Activated CD4-positive, alpha-beta T cell treated with anti-CD3 and anti-CD28 coated beads, Interleukin-2, Interleukin-6, amounts not matched to agents 100 ng/mL and 50 ng/mL, durations not matched to agents 16 hours and 8 hours (primary cell): ENCODE measurements at regions not wholly inside any gene's neighbourhood (a gene's known extent, or its start where the extent isn't known, plus 50 kb on each side); places are given as distances from the start of the nearest gene placed in this dataset.

Source experiments
- DNase-seq: peaks from one replicate; pipeline ENCODE4 v3.0.0-alpha.2; 2020

GRCh38 chr9:108483676-108484075 is 372.1 kb downstream of the ACTL7B start:
- no peak for DNase-seq

- DNase-seq: no peak
Measured at GRCh38 chr9:108479989-108480652, 375.7 kb downstream of the ACTL7B start.

DNA sequence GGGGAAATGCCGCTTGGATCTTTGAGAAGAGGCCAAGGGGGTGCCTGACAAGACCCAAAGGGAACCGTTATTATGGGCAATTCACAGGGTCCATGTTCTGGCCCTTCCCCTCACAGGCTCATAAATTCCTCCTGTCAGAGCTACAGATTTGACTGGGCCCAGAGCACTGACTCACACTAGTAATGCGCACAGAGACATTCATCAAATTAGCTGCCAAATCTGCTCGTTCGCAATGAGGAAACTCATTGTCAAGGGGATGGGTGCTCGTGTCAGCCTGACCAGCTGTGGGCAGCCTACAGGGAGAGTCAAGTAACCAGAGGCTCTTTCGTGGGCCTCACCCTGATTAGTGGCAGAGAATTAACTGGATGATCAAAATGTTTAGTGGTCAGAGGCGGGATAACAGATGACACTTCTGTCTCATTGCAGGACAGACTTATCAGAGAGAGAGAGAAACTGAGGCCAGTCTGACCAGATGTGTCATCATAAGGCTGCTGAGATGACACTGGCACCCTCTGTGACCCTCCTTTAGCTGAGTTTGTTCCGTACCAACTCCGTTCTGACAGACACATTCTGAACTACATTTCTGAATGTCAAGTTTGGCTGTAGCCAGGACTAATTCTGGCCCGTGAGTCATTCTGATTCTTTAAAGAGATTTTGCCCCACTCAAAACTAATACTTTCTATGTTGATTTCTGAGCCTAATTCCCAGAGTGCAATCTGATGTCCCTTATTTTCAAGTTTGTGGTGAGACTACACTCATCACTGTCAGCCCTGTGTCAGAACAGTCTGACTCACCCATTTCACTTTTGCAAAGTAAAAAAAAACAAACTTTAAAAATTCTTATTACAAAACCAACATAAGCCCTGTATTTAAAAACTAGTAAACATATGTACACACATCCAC is 377.1 kb downstream of the ACTL7B start:
- DNase-seq: peak; percentile 46

- DNase-seq: no peak
Measured at GRCh38 chr9:108477529-108478006, 378.2 kb downstream of the ACTL7B start.

DNA sequence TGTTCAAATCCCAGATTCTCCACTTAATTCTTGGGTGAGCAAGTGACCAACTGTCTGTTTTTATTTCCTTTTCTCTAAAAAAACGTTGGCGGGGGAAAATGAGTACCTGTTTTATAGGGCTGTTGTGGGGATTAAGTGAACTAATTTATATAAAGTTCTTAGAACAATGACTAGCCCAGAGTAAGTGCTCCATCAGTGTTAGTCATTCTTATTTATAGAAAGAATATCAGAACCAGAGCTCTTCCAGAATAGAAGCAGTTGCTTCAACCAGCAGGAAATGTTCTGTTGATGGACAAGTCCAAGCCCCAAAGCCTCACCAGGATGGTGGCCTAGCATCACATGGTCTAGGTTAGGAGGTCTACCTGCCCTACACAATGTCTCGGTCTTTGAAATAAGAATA is 379.2 kb downstream of the ACTL7B start:
- DNase-seq: no peak

DNA sequence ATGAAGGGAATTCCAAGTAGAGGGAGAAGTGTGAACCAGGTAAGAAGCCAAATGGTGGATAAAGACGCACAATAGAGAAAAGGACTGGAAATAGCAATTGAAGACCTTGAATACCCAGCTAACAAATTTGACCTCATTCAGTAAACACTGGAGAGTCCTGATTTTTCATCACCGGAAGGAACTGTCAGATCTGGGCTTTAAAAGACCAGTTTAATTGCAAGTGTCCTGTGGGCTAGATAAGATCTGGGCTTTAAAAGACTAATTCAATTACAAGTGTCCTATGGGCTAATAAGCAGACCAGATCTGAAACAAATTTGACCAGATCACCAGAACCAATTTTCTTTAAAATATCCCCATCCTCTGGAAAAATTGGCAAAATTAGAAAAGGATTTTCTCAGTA is 380.0 kb downstream of the ACTL7B start:
- no peak for DNase-seq

- DNase-seq: no peak
Measured at GRCh38 chr9:108474356-108474755, 381.4 kb downstream of the ACTL7B start.

DNA sequence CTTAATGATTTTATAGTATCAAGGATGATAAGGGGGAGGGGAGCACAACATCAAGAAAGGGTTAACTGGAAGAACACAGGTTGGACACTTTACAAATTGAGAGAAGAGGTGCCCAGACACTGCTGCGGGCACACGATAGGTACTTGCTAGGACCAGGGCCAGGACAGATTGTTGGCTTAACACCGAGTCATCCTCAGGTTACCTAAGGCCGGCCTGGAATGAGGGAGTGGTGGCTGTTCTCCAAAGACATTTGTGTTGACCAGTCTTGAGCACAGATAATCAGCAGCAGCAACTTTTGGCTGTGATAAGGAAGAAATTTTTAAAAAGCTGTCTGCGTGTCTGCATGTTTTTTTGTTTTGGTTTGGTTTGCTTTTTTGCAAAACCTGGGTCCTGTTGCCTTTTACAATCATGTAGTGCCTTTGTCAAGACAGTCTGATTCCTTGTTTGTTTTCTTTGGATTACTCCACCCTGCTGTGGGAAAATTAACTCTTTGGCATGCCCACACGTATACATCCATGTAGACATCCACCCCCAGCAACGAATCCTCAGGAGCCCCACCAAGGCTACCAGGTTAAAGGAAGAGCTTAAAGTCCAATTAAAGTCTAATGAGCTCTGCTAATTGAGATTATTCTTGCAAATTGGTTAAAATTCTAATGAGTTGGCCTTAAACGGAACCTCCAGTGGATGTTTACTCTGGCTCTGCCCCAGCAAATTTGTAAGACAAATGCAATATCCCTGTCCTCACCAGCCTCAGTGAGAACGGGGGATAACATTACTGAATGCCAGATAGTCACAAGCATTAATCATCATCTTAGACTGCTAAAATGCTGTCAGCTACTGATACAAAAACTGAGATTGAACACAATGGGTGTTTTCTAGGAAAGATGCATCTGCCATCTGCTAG is 382.3 kb downstream of the ACTL7B start:
- DNase-seq: no peak

DNA sequence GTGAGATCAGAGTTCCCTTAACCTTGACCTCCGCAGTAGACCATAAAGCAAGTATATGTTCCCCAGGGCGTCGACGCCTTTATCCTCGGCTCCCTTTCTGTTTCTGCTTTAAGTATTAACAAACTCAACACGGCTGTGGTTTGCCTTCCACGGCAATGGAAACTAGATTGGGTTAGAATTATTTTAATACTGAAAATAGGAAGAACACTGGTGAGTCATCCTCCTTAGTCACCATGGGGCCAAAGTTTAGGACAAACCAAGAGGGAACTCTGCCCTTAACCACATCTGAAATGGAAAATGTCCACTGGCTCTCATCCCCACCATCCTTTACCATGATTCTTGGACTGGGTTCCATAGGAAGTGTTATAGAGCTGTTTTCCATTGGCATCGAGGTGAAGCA is 386.1 kb downstream of the ACTL7B start:
- DNase-seq: no peak

- peak; percentile 39 for DNase-seq
Measured at GRCh38 chr9:108468364-108468763, 387.4 kb downstream of the ACTL7B start.

- no peak for DNase-seq
Measured at GRCh38 chr9:108467653-108468324, 388.0 kb downstream of the ACTL7B start.

DNA sequence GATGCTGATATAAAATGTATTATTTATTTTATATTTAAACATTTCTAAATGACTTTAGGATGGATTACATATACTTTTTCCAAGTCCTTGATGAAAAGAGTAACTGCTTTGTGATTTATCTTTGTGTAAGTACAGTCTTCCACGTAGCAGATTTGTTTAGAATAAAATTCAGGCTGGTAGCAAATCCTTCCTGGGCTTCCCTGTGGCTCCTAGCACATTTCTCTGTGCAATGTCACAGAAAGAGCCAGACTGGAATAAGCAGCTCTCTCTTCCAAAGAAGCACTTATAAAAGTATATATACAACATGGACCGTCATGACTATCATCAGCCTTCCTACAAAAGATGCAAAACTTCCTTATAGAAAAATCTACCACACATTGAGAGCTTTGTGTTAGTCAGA is 388.6 kb downstream of the ACTL7B start:
- DNase-seq: no peak

GRCh38 chr9:108466304-108466703 is 389.5 kb downstream of the ACTL7B start:
- DNase-seq: no peak

GRCh38 chr9:108463932-108464606 is 391.7 kb downstream of the ACTL7B start:
- no peak for DNase-seq

- DNase-seq: no peak
Measured at GRCh38 chr9:108456903-108457302, 398.9 kb downstream of the ACTL7B start.

DNA sequence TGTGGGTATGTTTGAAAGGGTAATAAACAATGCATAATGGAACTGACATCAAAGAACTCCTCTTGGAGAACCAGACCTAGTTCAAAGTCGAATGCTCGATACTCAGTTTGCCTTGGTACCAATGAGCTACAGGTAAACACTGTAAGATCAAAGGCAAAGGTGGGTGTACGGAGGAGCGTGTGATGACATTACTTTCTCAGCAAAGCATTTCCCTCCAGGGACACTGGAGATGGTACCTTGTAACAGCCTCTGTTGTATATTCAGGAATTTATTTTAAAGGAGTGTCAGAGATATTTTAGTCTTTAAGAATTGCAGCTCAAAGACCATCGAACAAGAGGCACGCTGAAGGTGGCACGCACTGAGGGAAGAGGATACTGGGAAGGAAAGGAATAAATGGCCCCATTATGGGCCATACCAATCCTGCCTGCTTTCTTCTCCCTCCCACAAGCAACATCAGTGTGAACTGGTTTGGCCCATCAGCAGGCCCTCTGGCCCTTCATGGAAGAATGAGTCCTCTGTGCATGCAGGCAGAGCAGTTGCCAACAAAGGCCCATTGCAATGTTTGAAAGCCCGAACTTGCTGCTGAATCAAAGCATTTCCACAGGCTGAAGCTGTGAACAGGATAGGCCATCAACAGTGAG is 410.2 kb downstream of the ACTL7B start:
- no peak for DNase-seq

- DNase-seq: no peak
Measured at GRCh38 chr9:108444400-108445358, 411.1 kb downstream of the ACTL7B start.

DNA sequence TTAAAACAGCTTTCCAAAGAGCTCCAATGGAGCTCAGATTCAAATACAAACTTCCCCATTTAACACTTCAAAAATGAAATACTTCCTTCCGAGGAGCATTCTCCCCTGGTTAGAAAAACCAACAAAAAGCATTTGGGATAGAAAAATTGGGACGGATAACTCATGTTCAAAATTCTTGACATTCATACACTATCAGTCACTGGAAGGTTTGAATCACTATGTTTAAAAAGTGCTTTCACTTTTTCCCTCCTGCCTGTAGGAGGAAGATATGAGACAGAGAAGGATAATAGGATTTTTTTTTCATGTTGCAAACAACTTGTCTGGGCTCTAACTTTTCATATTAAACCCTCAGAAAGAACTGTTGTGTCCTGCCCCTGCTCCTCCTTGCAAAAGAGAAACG is 412.0 kb downstream of the ACTL7B start:
- DNase-seq: no peak

- DNase-seq: no peak
Measured at GRCh38 chr9:108443019-108443633, 412.7 kb downstream of the ACTL7B start.

DNA sequence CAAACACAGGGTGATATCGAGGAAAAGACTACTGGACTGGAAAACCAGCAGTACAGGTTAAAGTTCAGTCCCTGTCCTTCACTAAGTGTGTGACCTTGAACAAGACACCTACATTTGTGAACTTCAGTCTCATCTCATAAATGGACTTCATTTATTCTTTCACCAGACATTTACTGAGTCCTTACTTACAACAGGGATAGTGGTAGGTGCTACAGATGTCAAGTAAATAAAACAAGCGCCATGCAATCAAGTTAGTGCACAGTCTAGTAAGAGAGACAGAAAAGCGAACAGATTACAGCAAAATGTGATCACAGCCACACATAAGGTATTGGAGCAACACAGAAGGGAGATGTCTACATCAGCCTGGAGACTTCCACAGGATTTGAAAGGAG is 413.2 kb downstream of the ACTL7B start:
- no peak for DNase-seq
